ENCODE measurements at regions not wholly inside any gene's neighbourhood (a gene's known extent, or its start where the extent isn't known, plus 50 kb on each side); places are given as distances from the start of the nearest gene placed in this dataset.

GRCh38 chr1:186741640-186742039 lies 61.4 kb upstream of the PTGS2 start:
- DNase-seq (ENCODE audit: extremely low read depth in 1 of 4, low spot score in 3 of 4), result no peak
- H3K4me2 ChIP-seq (ENCODE audit: insufficient read depth, low read length), result no peak overlapping the region
- WGBS (ENCODE audit: insufficient coverage, low coverage, missing lambda C conversion rate), result 0% methylated on average over 1 of the region's 1 CpG

More at GRCh38 chr1:186741640-186742039, 61.4 kb upstream of the PTGS2 start:
- ChIA-PET CTCF (ENCODE audit: low intra/inter-chr PET ratio) (no interaction called here), POLR2A (interaction anchor here (0.8 kb wide), 1 partner anchor 265 kb away, joined by 3 read pairs; no protein-coding TSS in a partner anchor)
- Histone ChIP-seq H2AFZ (ENCODE audit: low read depth, low read length) (no peak overlapping the region), H3K4me1 (replicated peaks in 1 of 2; ENCODE audit: control insufficient read depth in 2 of 2, insufficient read depth in 2 of 2, low read length in 2 of 2) (no peaks in the 10 kb centered on the region), H3K4me3 (no peak overlapping the region), H3K9ac (ENCODE audit: insufficient read depth in 1 of 2, low read depth in 2 of 2, low read length in 2 of 2) (no peak overlapping the region), H3K27me3 (ENCODE audit: control insufficient read depth in 2 of 2, insufficient read depth in 2 of 2, low read length in 2 of 2) (no peaks in the 10 kb centered on the region), H3K79me2 (ENCODE audit: control insufficient read depth, insufficient read depth, low read length) (no peaks in the 10 kb centered on the region), H4K20me1 (replicated peaks; ENCODE audit: control insufficient read depth, insufficient read depth, low read length) (no peaks in the 10 kb centered on the region), H3K36me3 (ENCODE audit: control insufficient read depth, insufficient read depth, low read length) (no peaks in the 10 kb centered on the region), H3K9me1 (ENCODE audit: control insufficient read depth, insufficient read depth, low read length) (no peaks in the 10 kb centered on the region), H3K27ac (ENCODE audit: extremely low read depth, low read depth, low read length) (no peak overlapping the region), H3K9me3 (replicated peaks; ENCODE audit: control insufficient read depth, insufficient read depth, low read depth, low read length) (no peaks in the 10 kb centered on the region; the same call in 1 of the 2 replicates)
- ATAC-seq (no peak), FAIRE-seq (no peak)
- no TSS peak for BruUV-seq (replicated peaks)
- TF ChIP-seq ZNF551 (CRISPR knock-in tag; IDR thresholded peaks at IDR 0.05) (no peak), HDAC1 (IDR thresholded peaks at IDR 0.05) (no peak), KAT7 (CRISPR knock-in tag; IDR thresholded peaks at IDR 0.05; ENCODE audit: borderline replicate concordance) (no peak), ZC3H8 (IDR thresholded peaks at IDR 0.05) (no peak), FOXK1 (CRISPR knock-in tag; IDR thresholded peaks at IDR 0.05; ENCODE audit: borderline replicate concordance) (no peak), MYC (IDR thresholded peaks at IDR 0.05; ENCODE audit: low read depth, low read length) (no peak), MYC (CRISPR knock-in tag; IDR thresholded peaks at IDR 0.05; ENCODE audit: borderline replicate concordance, low read depth) (no peak), NKRF (IDR thresholded peaks at IDR 0.05; ENCODE audit: borderline replicate concordance) (no peak), MCM7 (IDR thresholded peaks at IDR 0.05) (no peak), KDM5B (IDR thresholded peaks at IDR 0.05; ENCODE audit: insufficient replicate concordance, low read depth, low read length) (no peak), TARDBP (IDR thresholded peaks at IDR 0.05) (no peak), SREBF2 (CRISPR knock-in tag; IDR thresholded peaks at IDR 0.05) (no peak), PHTF2 (CRISPR knock-in tag; IDR thresholded peaks at IDR 0.05) (no peak), NONO (IDR thresholded peaks at IDR 0.05; ENCODE audit: low read depth in 2 of 2, low read length in 1 of 2) (no peak), E2F5 (CRISPR knock-in tag; IDR thresholded peaks at IDR 0.05) (no peak), HDAC6 (IDR thresholded peaks at IDR 0.05; ENCODE audit: low read depth, low read length) (no peak), SPI1 (IDR thresholded peaks at IDR 0.05; ENCODE audit: borderline replicate concordance, low read depth, low read length) (no peak), HMGN3 (IDR thresholded peaks at IDR 0.05; ENCODE audit: borderline replicate concordance, extremely low read depth, insufficient read length, low read depth, low read length) (no peak), PBX2 (CRISPR knock-in tag; IDR thresholded peaks at IDR 0.05; ENCODE audit: low read depth) (no peak), PBX2 (tag; conservative IDR thresholded peaks at IDR 0.05; ENCODE audit: low read depth) (no peak), HIVEP1 (CRISPR knock-in tag; IDR thresholded peaks at IDR 0.05) (no peak)
- in situ Hi-C loops (cut with MboI) (no loop called here), intact Hi-C loops (cut with micrococcal nuclease) (no loop called here)

Data from K562 (cell line).